HFF-Myc (cell line): ENCODE measurements at regions not wholly inside any gene's neighbourhood (a gene's known extent, or its start where the extent isn't known, plus 50 kb on each side); places are given as distances from the start of the nearest gene placed in this dataset.

Experiments
- DNase-seq: peaks from one replicate; pipeline ENCODE4 v3.0.0-alpha.2; 2011; ENCODE audit warnings: low read depth; ENCODE audit errors: extremely low read depth
- H3K4me3 ChIP-seq: replicated peaks from 2 replicates; pipeline ENCODE4 v1.5.1; 2011; ENCODE audit warnings: low read depth, mild to moderate bottlenecking, control low read depth, low read length
- TF ChIP-seq, protein P1 (sequence below): IDR thresholded peaks from 2 replicates; pipeline ENCODE4 v1.5.1; 2012; ENCODE audit warnings: mild to moderate bottlenecking, low read depth, low read length, control low read depth; ENCODE audit errors: missing control alignments

- TF ChIP-seq, protein P1, sequence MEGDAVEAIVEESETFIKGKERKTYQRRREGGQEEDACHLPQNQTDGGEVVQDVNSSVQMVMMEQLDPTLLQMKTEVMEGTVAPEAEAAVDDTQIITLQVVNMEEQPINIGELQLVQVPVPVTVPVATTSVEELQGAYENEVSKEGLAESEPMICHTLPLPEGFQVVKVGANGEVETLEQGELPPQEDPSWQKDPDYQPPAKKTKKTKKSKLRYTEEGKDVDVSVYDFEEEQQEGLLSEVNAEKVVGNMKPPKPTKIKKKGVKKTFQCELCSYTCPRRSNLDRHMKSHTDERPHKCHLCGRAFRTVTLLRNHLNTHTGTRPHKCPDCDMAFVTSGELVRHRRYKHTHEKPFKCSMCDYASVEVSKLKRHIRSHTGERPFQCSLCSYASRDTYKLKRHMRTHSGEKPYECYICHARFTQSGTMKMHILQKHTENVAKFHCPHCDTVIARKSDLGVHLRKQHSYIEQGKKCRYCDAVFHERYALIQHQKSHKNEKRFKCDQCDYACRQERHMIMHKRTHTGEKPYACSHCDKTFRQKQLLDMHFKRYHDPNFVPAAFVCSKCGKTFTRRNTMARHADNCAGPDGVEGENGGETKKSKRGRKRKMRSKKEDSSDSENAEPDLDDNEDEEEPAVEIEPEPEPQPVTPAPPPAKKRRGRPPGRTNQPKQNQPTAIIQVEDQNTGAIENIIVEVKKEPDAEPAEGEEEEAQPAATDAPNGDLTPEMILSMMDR: no peak
- no peak overlapping the region for H3K4me3 ChIP-seq
- no peak for DNase-seq
Observed at GRCh38 chr12:18148961-18149360, 59.0 kb upstream of the RERGL start.

DNA sequence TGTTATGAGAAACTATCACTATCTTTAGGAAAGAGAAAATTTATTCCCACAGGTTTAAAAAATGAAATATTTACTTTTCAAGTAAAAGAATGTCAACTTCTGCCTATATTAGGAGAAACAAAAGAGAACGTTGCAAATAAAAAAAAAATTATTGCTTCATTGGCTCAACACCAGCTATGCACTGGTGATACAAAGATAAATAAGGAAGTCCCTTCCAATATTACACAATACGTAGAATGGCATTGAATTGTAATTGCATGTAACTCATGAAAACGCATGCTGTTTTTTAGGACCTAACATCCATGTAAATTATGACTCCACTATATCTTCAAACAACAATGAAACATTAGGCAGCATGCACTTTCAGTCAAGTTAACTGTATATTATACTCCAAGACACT lies 56.4 kb upstream of the RERGL start:
- no peak for DNase-seq
- H3K4me3 ChIP-seq: no peak overlapping the region

DNA sequence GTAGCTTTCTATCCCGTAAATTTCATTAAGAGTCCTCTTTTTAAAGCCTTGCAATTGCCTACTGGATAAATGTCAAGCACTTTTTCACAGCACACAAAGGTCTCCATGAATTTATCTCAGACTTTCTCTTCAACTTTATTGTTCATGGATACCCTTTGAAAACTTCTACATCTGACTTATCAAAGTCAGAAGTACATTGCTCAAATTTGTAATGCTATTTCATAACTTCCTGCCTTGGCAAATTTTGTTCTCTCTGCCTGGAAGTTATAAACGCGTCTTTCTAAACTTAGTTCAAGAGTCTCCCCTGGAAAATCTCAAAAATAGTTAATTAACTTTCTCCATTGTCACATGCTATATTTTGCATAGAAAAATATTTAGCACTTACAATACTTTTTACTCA lies 55.9 kb upstream of the RERGL start:
- no peak overlapping the region for H3K4me3 ChIP-seq
- DNase-seq: no peak
- TF ChIP-seq, protein P1: no peak

More for the DNA sequence above, 56.4 kb upstream of the RERGL start:
- TF ChIP-seq, protein P1: no peak

GRCh38 chr12:18141048-18141982 lies 51.3 kb upstream of the RERGL start:
- DNase-seq: no peak
- TF ChIP-seq, protein P1: no peak

DNA sequence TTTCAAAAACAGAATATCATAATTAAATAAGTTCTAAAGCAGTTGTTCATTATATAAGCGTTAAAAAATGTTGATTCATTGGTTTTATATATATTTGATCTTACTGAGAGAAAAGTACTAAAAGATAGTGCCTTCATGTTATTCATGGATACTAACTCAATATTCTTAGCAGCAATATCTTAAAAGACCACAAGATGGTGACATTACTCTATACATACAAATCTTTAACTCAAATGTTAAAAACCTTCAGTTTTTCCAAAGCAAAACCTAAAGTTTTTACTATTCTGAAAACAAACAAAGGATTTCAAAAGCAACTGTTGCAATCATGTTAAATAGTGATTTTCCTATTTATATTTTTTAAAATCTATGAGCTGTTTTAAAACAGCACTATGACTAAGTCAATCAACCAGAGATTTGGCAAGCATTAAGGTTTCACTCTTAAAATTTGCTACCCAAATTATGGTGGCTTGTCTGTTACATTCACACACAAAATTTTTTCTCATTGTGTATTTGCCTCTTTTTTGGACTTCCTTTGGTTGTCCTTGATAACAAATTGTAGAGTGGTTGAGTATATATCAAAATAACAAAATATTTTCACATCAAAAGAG lies 50.1 kb upstream of the RERGL start:
- TF ChIP-seq, protein P1: no peak
- DNase-seq: no peak
- no peak overlapping the region for H3K4me3 ChIP-seq

More at GRCh38 chr12:18141048-18141982, 51.3 kb upstream of the RERGL start:
- no peak overlapping the region for H3K4me3 ChIP-seq
